Panc1 (cell line): ENCODE measurements at regions not wholly inside any gene's neighbourhood (a gene's known extent, or its start where the extent isn't known, plus 50 kb on each side); places are given as distances from the start of the nearest gene placed in this dataset.

ENCODE experiments used
- ATAC-seq: fragments of 200-7000 bp; cut with Tn5 transposase; 2 replicates; pipeline ENCODE4 v1.9.1; 2020; ENCODE audit warnings: mild to moderate bottlenecking, moderate library complexity
- BruUV-seq: library from RNA; stranded (reverse); fragments of 400-500 nt; replicated peaks from 2 replicates; lab custom pipeline; 2021; lab: Mats Ljungman, UMichigan
- CTCF ChIA-PET: fragments of 300-600 bp; sonication (Branson Sonifier 250); formaldehyde crosslinking; loops from one replicate; lab custom pipeline; 2022; ENCODE audit warnings: antibody characterized with exemption; lab: Charles Lee
- POLR2A ChIA-PET: fragments of 300-600 bp; sonication (Branson Sonifier 250); formaldehyde crosslinking; loops from one replicate; lab custom pipeline; 2022; ENCODE audit warnings: antibody characterized with exemption; lab: Charles Lee
- DNase-seq: peaks from one replicate; pipeline ENCODE4 v3.0.0-alpha.2; 2010; ENCODE audit warnings: low read depth, low spot score
- H3K27ac ChIP-seq: 2 replicates; pipeline ENCODE4 v1.5.1; 2011; ENCODE audit warnings: mild to moderate bottlenecking, low read length, inconsistent platforms
- H3K27me3 ChIP-seq: fragments of 200-500 bp; sonication (Bioruptor generic); 2 replicates; pipeline ENCODE4 v1.6.0; 2014; ENCODE audit warnings: low read length, inconsistent platforms; ENCODE audit not compliant: control insufficient read depth, insufficient read depth
- H3K36me3 ChIP-seq: fragments of 200-500 bp; sonication (Bioruptor generic); 2 replicates; pipeline ENCODE4 v1.5.1; 2014; ENCODE audit warnings: inconsistent platforms, mild to moderate bottlenecking, low read length, moderate library complexity; ENCODE audit not compliant: control insufficient read depth, insufficient read depth
- H3K4me1 ChIP-seq: 2 replicates; pipeline ENCODE4 v1.5.1; 2011; ENCODE audit warnings: inconsistent platforms, mild to moderate bottlenecking, low read length, moderate library complexity; ENCODE audit not compliant: control insufficient read depth, insufficient read depth
- H3K4me3 ChIP-seq, 2 experiments: 2 replicates each; pipeline ENCODE4 v1.5.1; 2011 to 2012; ENCODE audit warnings: low read depth in 2 of 2, low read length in 2 of 2, mild to moderate bottlenecking in 2 of 2, inconsistent platforms in 1 of 2, moderate library complexity in 1 of 2
- H3K9me3 ChIP-seq: fragments of 200-500 bp; sonication (Bioruptor generic); 2 replicates; pipeline ENCODE4 v1.5.1; 2014; ENCODE audit warnings: low read depth, mild to moderate bottlenecking, inconsistent platforms, low read length, moderate library complexity; ENCODE audit not compliant: control insufficient read depth, insufficient read depth
- CTCF ChIP-seq: fragments of 450-650 bp; IDR thresholded peaks from 2 replicates; pipeline ENCODE4 v1.5.1; 2017; ENCODE audit warnings: mild to moderate bottlenecking
- POLR2AphosphoS5 ChIP-seq: IDR thresholded peaks from 2 replicates; pipeline ENCODE4 v1.6.1; 2012; ENCODE audit warnings: mild to moderate bottlenecking, low read depth, low read length, moderate library complexity
- SIN3A ChIP-seq: IDR thresholded peaks from 2 replicates; pipeline ENCODE4 v1.6.1; 2012; ENCODE audit warnings: low read depth, mild to moderate bottlenecking, low read length, moderate library complexity, borderline replicate concordance; ENCODE audit not compliant: insufficient read depth
- TCF7L2 ChIP-seq: IDR thresholded peaks from 2 replicates; pipeline ENCODE4 v1.6.1; 2011; ENCODE audit warnings: mild to moderate bottlenecking, low read depth, low read length, inconsistent platforms
- in situ Hi-C: cut with HindIII; loops from 2 replicates; pipeline ENCODE4 v1.10.0; 2016; ENCODE audit warnings: low sequenced_read_pairs, low pct_unique_long_range_greater_than_20kb
- intact Hi-C: fragments of 100-400 bp; cut with micrococcal nuclease; formaldehyde crosslinking; loops from one replicate; pipeline ENCODE4 v1.10.0; 2022; ENCODE audit not compliant: unreplicated experiment

- ATAC-seq (no peak), DNase-seq (no peak)
- no TSS peak for BruUV-seq
- Histone ChIP-seq H3K9me3 (no peaks in the 10 kb centered on the region), H3K4me3 (no peak overlapping the region), H3K4me1 (no peaks in the 10 kb centered on the region), H3K36me3 (no peaks in the 10 kb centered on the region), H3K27ac (no peak overlapping the region), H3K27me3 (no peaks in the 10 kb centered on the region; the same call in none of the 2 replicates)
- ChIA-PET POLR2A (no interaction called here), CTCF (no interaction called here)
- intact Hi-C loops, result no loop called here
- in situ Hi-C loops, result no loop called here
- TF ChIP-seq SIN3A (no peak), CTCF (no peak), TCF7L2 (no peak)
Observed at GRCh38 chr14:95606266-95606665, 71.4 kb downstream of the GLRX5 start.

GRCh38 chr14:95608637-95609235 lies 73.9 kb downstream of the GLRX5 start:
- H3K36me3 ChIP-seq, result no peaks in the 10 kb centered on the region
- no peak overlapping the region for H3K27ac ChIP-seq
- in situ Hi-C loops (no loop called here), intact Hi-C loops (no loop called here)
- H3K4me1 ChIP-seq, result no peaks in the 10 kb centered on the region
- no peak for TF ChIP-seq CTCF
- POLR2A ChIA-PET, result no interaction called here
- H3K4me3 ChIP-seq, result no peak overlapping the region
- ATAC-seq (no peak), DNase-seq (no peak)
- no TSS peak for BruUV-seq
- no peaks in the 10 kb centered on the region for H3K9me3 ChIP-seq
- H3K27me3 ChIP-seq, result peaks cover 4% of the 10 kb centered on the region
- CTCF ChIA-PET, result no interaction called here

- intact Hi-C loops, result no loop called here
- CTCF ChIA-PET, result interaction anchor here (0.6 kb wide), 1 partner anchor 208 kb away, joined by 3 read pairs; no protein-coding TSS in a partner anchor
- POLR2A ChIA-PET, result no interaction called here
- peak; percentile 73 for ATAC-seq
- Histone ChIP-seq H3K9me3 (no peaks in the 10 kb centered on the region), H3K4me1 (no peaks in the 10 kb centered on the region), H3K4me3 (no peak overlapping the region), H3K36me3 (no peaks in the 10 kb centered on the region), H3K27ac (no peak overlapping the region), H3K27me3 (peaks cover 4% of the 10 kb centered on the region)
- in situ Hi-C loops, result no loop called here
- no peak for TF ChIP-seq POLR2AphosphoS5
- no peak for TF ChIP-seq TCF7L2
- peak; percentile 74 for TF ChIP-seq CTCF
- DNase-seq, result no peak
- no TSS peak for BruUV-seq
Observed at GRCh38 chr14:95609398-95609990, 74.6 kb downstream of the GLRX5 start.
